H1 (cell line): ENCODE measurements at regions not wholly inside any gene's neighbourhood (a gene's known extent, or its start where the extent isn't known, plus 50 kb on each side); places are given as distances from the start of the nearest gene placed in this dataset.

Experiments used
- CTCF ChIA-PET: fragments of 300-600 bp; sonication (Branson Sonifier 250); formaldehyde crosslinking; loops from one replicate; lab custom pipeline; 2021; ENCODE audit not compliant: partially characterized antibody; lab: Charles Lee
- POLR2A ChIA-PET: fragments of 300-600 bp; sonication (Branson Sonifier 250); formaldehyde crosslinking; loops from one replicate; lab custom pipeline; 2021; ENCODE audit warnings: inconsistent platforms; ENCODE audit not compliant: partially characterized antibody; lab: Charles Lee
- DNase-seq, 2 experiments: peaks; one replicate each; pipeline versions ENCODE4 v3.0.0 to v3.0.0-alpha.2; 2010 to 2022; ENCODE audit warnings: low spot score in 2 of 2, low read depth in 1 of 2, mixed read lengths in 1 of 2
- FAIRE-seq: peaks from 2 replicates; lab custom pipeline; 2011; peaks lifted over from hg19 to GRCh38; lab: Jason Lieb, UNC
- H2AFZ ChIP-seq: 2 replicates; pipeline ENCODE4 v1.8.1; 2012; ENCODE audit warnings: low read length, inconsistent platforms
- H2AK5ac ChIP-seq: 2 replicates; pipeline ENCODE4 v1.6.1; 2013; ENCODE audit warnings: low read depth, low read length
- H2BK120ac ChIP-seq: replicated peaks from 2 replicates; pipeline ENCODE3; 2013; ENCODE audit warnings: low read depth, low read length, inconsistent platforms
- H2BK12ac ChIP-seq: 2 replicates; pipeline ENCODE4 v1.6.1; 2013; ENCODE audit warnings: low read depth, low read length
- H2BK15ac ChIP-seq: 2 replicates; pipeline ENCODE4 v1.6.1; 2013; ENCODE audit warnings: low read length
- H2BK20ac ChIP-seq: 2 replicates; pipeline ENCODE4 v1.6.1; 2013; ENCODE audit warnings: low read length
- H2BK5ac ChIP-seq: 2 replicates; pipeline ENCODE4 v1.6.1; 2013; ENCODE audit warnings: low read depth, low read length
- H3K14ac ChIP-seq: 2 replicates; pipeline ENCODE4 v1.6.1; 2013; ENCODE audit warnings: inconsistent platforms; ENCODE audit not compliant: insufficient read length
- H3K18ac ChIP-seq: 2 replicates; pipeline ENCODE4 v1.6.1; 2013; ENCODE audit warnings: low read length; ENCODE audit errors: extremely low read depth
- H3K23ac ChIP-seq: 2 replicates; pipeline ENCODE4 v1.6.1; 2013; ENCODE audit warnings: inconsistent platforms; ENCODE audit not compliant: insufficient read length
- H3K23me2 ChIP-seq: 2 replicates; pipeline ENCODE4 v1.6.1; 2013; ENCODE audit warnings: low read depth, low read length
- H3K27ac ChIP-seq: 2 replicates; pipeline ENCODE4 v1.6.1; 2011; ENCODE audit warnings: low read depth, low read length, inconsistent platforms
- H3K27me3 ChIP-seq, 4 experiments: replicated peaks in 1 of 4; 1 replicate in 1 of 4; 2 replicates in 3 of 4; pipeline versions ENCODE4 v1.6.1 to v1.8.1; 2011 to 2013; ENCODE audit warnings: low read length in 3 of 4, mild to moderate bottlenecking in 3 of 4, inconsistent platforms in 2 of 4, mixed read lengths in 2 of 4, moderate library complexity in 1 of 4; ENCODE audit not compliant: control insufficient read depth in 3 of 4, insufficient read depth in 3 of 4; ENCODE audit errors: extremely low read depth in 1 of 4
- H3K36me3 ChIP-seq, 4 experiments: 2 replicates each; pipeline versions ENCODE4 v1.6.1 to v1.8.1; 2011 to 2013; ENCODE audit warnings: mild to moderate bottlenecking in 4 of 4, low read length in 3 of 4, moderate library complexity in 2 of 4, control low read depth in 1 of 4, inconsistent platforms in 1 of 4; ENCODE audit not compliant: insufficient read depth in 4 of 4, control insufficient read depth in 2 of 4
- H3K4ac ChIP-seq: replicated peaks from 2 replicates; pipeline ENCODE3; 2013; ENCODE audit warnings: low read length, low read depth, mixed read lengths, inconsistent platforms; ENCODE audit not compliant: insufficient read length
- H3K4me1 ChIP-seq, 4 experiments: replicated peaks in 1 of 4; 1 replicate in 1 of 4; 2 replicates in 3 of 4; pipeline versions ENCODE4 v1.6.1 to v1.8.1; 2011 to 2013; ENCODE audit warnings: low read length in 3 of 4, inconsistent platforms in 2 of 4, mixed read lengths in 1 of 4; ENCODE audit not compliant: insufficient read depth in 4 of 4, control insufficient read depth in 3 of 4
- H3K4me2 ChIP-seq, 2 experiments: 2 replicates each; pipeline versions ENCODE4 v1.6.1 to v1.8.1; 2011 to 2013; ENCODE audit warnings: low read depth in 2 of 2, low read length in 2 of 2, control low read depth in 1 of 2, inconsistent platforms in 1 of 2, mild to moderate bottlenecking in 1 of 2; ENCODE audit not compliant: insufficient read depth in 1 of 2
- H3K4me3 ChIP-seq, 4 experiments: fragments of 200-600, 300-600 bp in 1 of 4; sonication (generic), shearing (Covaris generic), sonication (Bioruptor Twin) in 1 of 4; 2 replicates each; pipeline versions ENCODE4 v1.5.1 to v1.8.1; 2011 to 2016; ENCODE audit warnings: low read length in 4 of 4, low read depth in 3 of 4, control low read depth in 2 of 4, inconsistent platforms in 2 of 4, mild to moderate bottlenecking in 2 of 4, mixed read lengths in 1 of 4, moderate library complexity in 1 of 4; ENCODE audit not compliant: insufficient read depth in 2 of 4; ENCODE audit errors: extremely low read depth in 1 of 4
- H3K56ac ChIP-seq: replicated peaks from 2 replicates; pipeline ENCODE3; 2013; ENCODE audit warnings: low read depth, mild to moderate bottlenecking, mixed read lengths, low read length, inconsistent platforms; ENCODE audit not compliant: insufficient read length
- H3K79me1 ChIP-seq: 2 replicates; pipeline ENCODE4 v1.6.1; 2013; ENCODE audit warnings: low read depth, low read length, control low read depth
- H3K79me2 ChIP-seq, 2 experiments: 2 replicates each; pipeline versions ENCODE4 v1.6.1 to v1.8.1; 2012 to 2013; ENCODE audit warnings: low read length in 2 of 2, mild to moderate bottlenecking in 2 of 2, inconsistent platforms in 1 of 2; ENCODE audit not compliant: insufficient read depth in 2 of 2, control insufficient read depth in 1 of 2
- H3K9ac ChIP-seq, 4 experiments: replicated peaks in 1 of 4; 1 replicate in 1 of 4; 2 replicates in 3 of 4; pipeline versions ENCODE4 v1.6.1 to v1.8.1; 2011 to 2013; ENCODE audit warnings: low read depth in 3 of 4, low read length in 3 of 4, control low read depth in 2 of 4, mild to moderate bottlenecking in 2 of 4, moderate library complexity in 2 of 4, inconsistent platforms in 1 of 4; ENCODE audit errors: extremely low read depth in 1 of 4
- H3K9me3 ChIP-seq, 2 experiments: 2 replicates each; pipeline versions ENCODE4 v1.6.1 to v1.8.1; 2012 to 2013; ENCODE audit warnings: mild to moderate bottlenecking in 2 of 2, moderate library complexity in 2 of 2, control low read depth in 1 of 2, inconsistent platforms in 1 of 2, low read depth in 1 of 2, low read length in 1 of 2, mixed read lengths in 1 of 2; ENCODE audit not compliant: insufficient read depth in 2 of 2
- H4K20me1 ChIP-seq, 2 experiments: replicated peaks in 1 of 2; 2 replicates each; pipeline versions ENCODE3 to v1.8.1; 2011 to 2013; ENCODE audit warnings: inconsistent platforms in 2 of 2, low read length in 2 of 2, mild to moderate bottlenecking in 1 of 2; ENCODE audit not compliant: insufficient read depth in 2 of 2, control insufficient read depth in 1 of 2
- H4K5ac ChIP-seq: 2 replicates; pipeline ENCODE4 v1.6.1; 2013; ENCODE audit warnings: low read length, low read depth, mixed read lengths, inconsistent platforms; ENCODE audit not compliant: insufficient read length
- H4K8ac ChIP-seq: 2 replicates; pipeline ENCODE4 v1.8.0; 2013; ENCODE audit warnings: mild to moderate bottlenecking, moderate library complexity, low read length, inconsistent platforms; ENCODE audit not compliant: insufficient read depth; ENCODE audit errors: extremely low read depth
- H4K91ac ChIP-seq: replicated peaks from 2 replicates; pipeline ENCODE3; 2013; ENCODE audit warnings: low read length, mixed read lengths, inconsistent platforms; ENCODE audit not compliant: insufficient read length
- ATF2 ChIP-seq: IDR thresholded peaks from 2 replicates; pipeline ENCODE4 v1.6.1; 2012; ENCODE audit warnings: low read length, inconsistent platforms
- BRCA1 ChIP-seq: IDR thresholded peaks from 2 replicates; pipeline ENCODE4 v1.6.1; 2012; ENCODE audit warnings: low read depth, low read length, improper control_type of control experiment
- CBX8 ChIP-seq: fragments of 300-800, 300-1000 bp; sonication (generic); IDR thresholded peaks from 2 replicates; pipeline ENCODE4 v1.7.1; 2016; ENCODE audit warnings: low read depth, low read length, borderline replicate concordance
- CTCF ChIP-seq, 3 experiments: IDR thresholded peaks; 1 replicate in 2 of 3; 2 replicates in 1 of 3; pipeline versions ENCODE4 v1.5.1 to v1.6.1; 2011; ENCODE audit warnings: low read length in 3 of 3, mild to moderate bottlenecking in 3 of 3, inconsistent platforms in 2 of 3, low read depth in 1 of 3, moderate library complexity in 1 of 3; ENCODE audit not compliant: insufficient read depth in 1 of 3; ENCODE audit errors: control extremely low read depth in 1 of 3
- RXRA ChIP-seq: IDR thresholded peaks from 2 replicates; pipeline ENCODE4 v1.6.1; 2011; ENCODE audit warnings: low read depth, mild to moderate bottlenecking, low read length, moderate library complexity; ENCODE audit not compliant: insufficient read depth
- SAP30 ChIP-seq: fragments of 300-600 bp; sonication (generic); IDR thresholded peaks from 2 replicates; pipeline ENCODE4 v1.7.1; 2012; ENCODE audit warnings: low read length, moderate library complexity, mild to moderate bottlenecking, inconsistent platforms; ENCODE audit not compliant: insufficient read depth, insufficient replicate concordance
- SP2 ChIP-seq: IDR thresholded peaks from 2 replicates; pipeline ENCODE4 v1.6.1; 2012; ENCODE audit warnings: mild to moderate bottlenecking, low read length, inconsistent platforms
- TAF7 ChIP-seq: optimal IDR thresholded peaks from 2 replicates; pipeline ENCODE3; 2011; ENCODE audit warnings: low read depth, mild to moderate bottlenecking, inconsistent platforms, low read length, moderate library complexity, borderline replicate concordance
- TCF12 ChIP-seq: IDR thresholded peaks from 2 replicates; pipeline ENCODE4 v1.6.1; 2011; ENCODE audit warnings: low read depth, mild to moderate bottlenecking, low read length
- ZNF274 ChIP-seq: IDR thresholded peaks from 2 replicates; pipeline ENCODE4 v1.7.0; 2012; ENCODE audit warnings: low read length, borderline replicate concordance; ENCODE audit errors: extremely low read depth
- WGBS, 2 experiments: shearing (Covaris generic) in 1 of 2; methylation state at CpG; one replicate each; pipeline versions ENCODE4 v1.1.6 to v1.1.7; 2013 to 2015; ENCODE audit warnings: low lambda C conversion rate in 2 of 2, mixed read lengths in 2 of 2, inconsistent platforms in 1 of 2, low coverage in 1 of 2, missing lambda C conversion rate in 1 of 2; ENCODE audit not compliant: insufficient replicate concordance in 2 of 2, insufficient coverage in 1 of 2, insufficient read length in 1 of 2; ENCODE audit errors: extremely low coverage in 1 of 2, missing lambda C conversion rate in 1 of 2; 5-methylcytosine and 5-hydroxymethylcytosine counted together

- Histone ChIP-seq H3K23ac (no peak overlapping the region), H3K18ac (no peak overlapping the region), H3K36me3 (no peaks in the 10 kb centered on the region), H2AK5ac (no peak overlapping the region), H3K27me3 (no peaks in the 10 kb centered on the region), H3K23me2 (no peaks in the 10 kb centered on the region), H3K27ac (no peak overlapping the region), H2BK120ac (no peak overlapping the region), H3K4me1 (no peaks in the 10 kb centered on the region), H3K4me2 (no peak overlapping the region), H2BK12ac (no peak overlapping the region), H2BK20ac (no peak overlapping the region), H3K9ac (no peak overlapping the region), H3K79me2 (no peaks in the 10 kb centered on the region), H2AFZ (no peak overlapping the region), H3K79me1 (no peaks in the 10 kb centered on the region), H2BK15ac (no peak overlapping the region), H4K5ac (no peak overlapping the region), H3K4ac (no peak overlapping the region), H3K4me3 (no peak overlapping the region), H3K56ac (no peak overlapping the region), H2BK5ac (no peak overlapping the region), H4K20me1 (no peaks in the 10 kb centered on the region), H3K9me3 (peaks cover 0 to under 1% of the 10 kb centered on the region in 2 experiments; a peak in 1 of 4 replicates), H4K8ac (no peak overlapping the region), H4K91ac (no peak overlapping the region), H3K14ac (no peak overlapping the region)
- ChIA-PET CTCF (interaction anchor here (0.7 to 1.3 kb wide), 2 partner anchors 20 to 918 kb away, joined by 3 read pairs; no protein-coding TSS in a partner anchor), POLR2A (no interaction called here)
- FAIRE-seq (no peak), DNase-seq (no peak)
- 80% methylated on average over 5 of the region's 5 CpGs; no CpG with 5 or more reads in 1 of the 2 experiments for WGBS, 2 experiments
- no peak for TF ChIP-seq SP2
- no peak for TF ChIP-seq BRCA1
- no peak for TF ChIP-seq TCF12
- no peak for TF ChIP-seq RXRA
- no peak for TF ChIP-seq TAF7
- no peak for TF ChIP-seq CBX8
- no peak for TF ChIP-seq ZNF274
- no peak for TF ChIP-seq CTCF (IDR thresholded peaks at IDR 0.05; ENCODE audit: control extremely low read depth in 1 of 3, insufficient read depth in 1 of 3, low read depth in 1 of 3, low read length in 3 of 3)
- TF ChIP-seq ATF2: no peak
- no peak for TF ChIP-seq SAP30
These were observed 67.1 kb upstream of the SSBP2 start for GRCh38 chr5:81817980-81818379.
